Type B pancreatic cell (in vitro differentiated cells): ENCODE measurements at regions not wholly inside any gene's neighbourhood (a gene's known extent, or its start where the extent isn't known, plus 50 kb on each side); places are given as distances from the start of the nearest gene placed in this dataset.

Experiments used
- DNase-seq: peaks from one replicate; pipeline ENCODE4 v3.0.0; 2021; ENCODE audit warnings: mixed read lengths; ENCODE audit not compliant: unreplicated experiment; ENCODE audit errors: extremely low spot score
- H3K27ac Mint-ChIP-seq: 2 replicates; pipeline ENCODE4 v1.8.0; 2021; ENCODE audit warnings: mild to moderate bottlenecking, mixed read lengths
- H3K27me3 Mint-ChIP-seq: 2 replicates; pipeline ENCODE4 v1.8.0; 2021; ENCODE audit warnings: mixed read lengths
- H3K36me3 Mint-ChIP-seq: 2 replicates; pipeline ENCODE4 v1.8.0; 2021; ENCODE audit warnings: mixed read lengths
- H3K4me1 Mint-ChIP-seq: one replicate; pipeline ENCODE4 v1.8.0; 2021; ENCODE audit warnings: mixed read lengths; ENCODE audit not compliant: unreplicated experiment
- H3K4me3 Mint-ChIP-seq: 2 replicates; pipeline ENCODE4 v1.8.0; 2021; ENCODE audit warnings: mild to moderate bottlenecking, mixed read lengths
- H3K9me3 Mint-ChIP-seq: 2 replicates; pipeline ENCODE4 v1.8.0; 2021; ENCODE audit warnings: mixed read lengths
- TF ChIP-seq, protein P1 (sequence below): fragments of 200-600 bp; sonication (generic); conservative IDR thresholded peaks from 2 replicates; pipeline ENCODE4 v1.5.0; 2021; ENCODE audit warnings: antibody characterized with exemption, mild to moderate bottlenecking

DNA sequence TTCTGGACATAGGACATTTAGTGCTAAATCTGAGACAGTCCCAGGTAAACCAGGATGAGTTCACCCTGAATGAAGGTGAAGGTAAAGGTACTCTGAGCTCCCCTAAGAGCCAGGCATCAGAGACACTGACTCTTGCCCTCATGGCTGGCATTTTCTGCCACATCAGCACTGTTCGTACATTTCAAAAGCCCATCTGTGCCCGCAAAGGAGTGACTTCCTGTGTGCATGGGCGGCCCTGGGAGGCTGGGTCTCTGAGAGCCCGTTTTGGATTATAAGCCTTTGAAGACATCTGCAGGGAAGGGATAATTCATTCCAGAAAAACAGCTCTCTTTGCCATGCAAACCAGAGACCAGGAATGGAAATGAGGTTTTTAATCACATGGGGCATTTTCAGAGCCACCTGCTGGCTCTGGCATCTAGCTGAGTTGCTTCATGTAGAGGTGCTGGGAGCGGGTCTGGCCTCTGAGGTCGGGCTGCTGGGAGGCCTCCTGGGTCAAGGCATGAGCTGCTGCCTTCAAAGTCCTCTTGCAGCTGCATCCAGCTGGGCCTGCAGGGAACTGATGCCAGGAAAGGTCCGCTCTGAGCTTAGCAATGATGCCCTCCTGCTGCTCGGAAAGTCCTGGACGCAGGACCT is 348.3 kb downstream of the DHX35 start:
- no peak for DNase-seq
- H3K4me3 Mint-ChIP-seq: no peak overlapping the region
- H3K27ac Mint-ChIP-seq: no peak overlapping the region
- TF ChIP-seq, protein P1, sequence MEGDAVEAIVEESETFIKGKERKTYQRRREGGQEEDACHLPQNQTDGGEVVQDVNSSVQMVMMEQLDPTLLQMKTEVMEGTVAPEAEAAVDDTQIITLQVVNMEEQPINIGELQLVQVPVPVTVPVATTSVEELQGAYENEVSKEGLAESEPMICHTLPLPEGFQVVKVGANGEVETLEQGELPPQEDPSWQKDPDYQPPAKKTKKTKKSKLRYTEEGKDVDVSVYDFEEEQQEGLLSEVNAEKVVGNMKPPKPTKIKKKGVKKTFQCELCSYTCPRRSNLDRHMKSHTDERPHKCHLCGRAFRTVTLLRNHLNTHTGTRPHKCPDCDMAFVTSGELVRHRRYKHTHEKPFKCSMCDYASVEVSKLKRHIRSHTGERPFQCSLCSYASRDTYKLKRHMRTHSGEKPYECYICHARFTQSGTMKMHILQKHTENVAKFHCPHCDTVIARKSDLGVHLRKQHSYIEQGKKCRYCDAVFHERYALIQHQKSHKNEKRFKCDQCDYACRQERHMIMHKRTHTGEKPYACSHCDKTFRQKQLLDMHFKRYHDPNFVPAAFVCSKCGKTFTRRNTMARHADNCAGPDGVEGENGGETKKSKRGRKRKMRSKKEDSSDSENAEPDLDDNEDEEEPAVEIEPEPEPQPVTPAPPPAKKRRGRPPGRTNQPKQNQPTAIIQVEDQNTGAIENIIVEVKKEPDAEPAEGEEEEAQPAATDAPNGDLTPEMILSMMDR: no peak
- H3K9me3 Mint-ChIP-seq: no peaks in the 10 kb centered on the region
- H3K4me1 Mint-ChIP-seq: no peaks in the 10 kb centered on the region
- H3K36me3 Mint-ChIP-seq: no peaks in the 10 kb centered on the region
- H3K27me3 Mint-ChIP-seq: peaks cover 26% of the 10 kb centered on the region

DNA sequence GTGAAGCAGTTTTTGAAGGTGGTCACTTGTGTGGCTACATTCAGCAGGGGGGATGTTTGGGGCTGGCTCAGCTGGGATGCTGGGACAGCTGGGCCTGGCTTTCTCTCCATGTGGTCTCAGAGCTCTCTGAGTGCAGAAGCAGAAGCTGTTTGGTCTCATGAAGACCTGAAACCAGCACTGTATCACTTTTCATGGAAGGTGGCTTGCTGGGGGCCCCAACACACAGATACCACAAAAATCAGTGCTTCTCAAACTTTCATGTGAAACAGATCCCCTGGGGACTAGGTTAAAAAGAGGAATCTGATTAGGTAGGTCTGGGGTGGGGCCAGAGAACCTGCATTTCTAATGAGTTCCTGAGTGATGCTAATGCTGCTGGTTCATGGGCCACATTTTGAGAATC is 347.3 kb downstream of the DHX35 start:
- DNase-seq: no peak
- H3K4me1 Mint-ChIP-seq: no peaks in the 10 kb centered on the region
- H3K4me3 Mint-ChIP-seq: no peak overlapping the region
- H3K27me3 Mint-ChIP-seq: peaks cover 16% of the 10 kb centered on the region
- no peak overlapping the region for H3K27ac Mint-ChIP-seq
- no peaks in the 10 kb centered on the region for H3K36me3 Mint-ChIP-seq
- TF ChIP-seq, protein P1: no peak
- no peaks in the 10 kb centered on the region for H3K9me3 Mint-ChIP-seq

DNA sequence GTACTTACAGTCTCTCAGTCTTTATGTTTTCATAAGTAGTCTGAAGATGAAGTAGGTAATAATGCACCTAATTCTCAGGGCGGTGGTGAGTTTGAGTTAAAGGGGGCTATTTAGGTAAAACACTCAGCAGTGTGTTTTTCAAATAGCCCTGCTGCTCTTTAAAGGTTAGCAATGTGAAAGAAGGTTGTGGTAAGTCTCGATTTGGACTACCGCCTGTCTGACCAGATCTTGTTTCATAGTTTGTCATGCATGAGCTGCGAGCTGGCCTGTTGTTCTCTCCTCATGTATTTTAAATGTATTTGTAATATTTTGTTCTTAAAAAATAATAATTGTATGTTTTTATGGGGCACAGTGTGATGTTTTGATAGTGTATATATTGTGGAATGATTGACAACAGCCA is 340.2 kb downstream of the DHX35 start:
- H3K27ac Mint-ChIP-seq: no peak overlapping the region
- DNase-seq: no peak
- no peaks in the 10 kb centered on the region for H3K9me3 Mint-ChIP-seq
- TF ChIP-seq, protein P1: no peak
- peaks cover 3% of the 10 kb centered on the region for H3K4me1 Mint-ChIP-seq
- no peak overlapping the region for H3K4me3 Mint-ChIP-seq
- H3K27me3 Mint-ChIP-seq: peaks cover 9% of the 10 kb centered on the region
- H3K36me3 Mint-ChIP-seq: no peaks in the 10 kb centered on the region

DNA sequence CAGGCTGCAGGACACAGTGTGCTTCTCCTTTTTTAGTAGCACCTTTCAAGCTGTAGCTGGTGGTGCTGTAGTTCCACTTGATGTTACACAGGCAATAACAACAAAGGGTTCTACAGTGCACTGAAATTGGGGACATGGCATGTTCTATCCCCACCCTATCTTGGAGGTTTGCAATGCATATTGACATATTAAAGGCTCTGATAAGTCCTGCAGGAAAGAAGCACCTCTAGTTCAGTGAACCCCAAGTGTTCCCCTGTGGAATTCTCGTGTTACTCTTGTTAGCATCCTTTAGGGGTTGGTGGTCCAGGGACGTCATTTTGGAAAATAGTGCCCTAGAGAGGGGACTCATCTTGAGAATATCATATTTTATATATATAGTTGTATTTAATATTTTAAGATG is 337.6 kb downstream of the DHX35 start:
- Mint-ChIP-seq H3K4me1 (peaks cover 3% of the 10 kb centered on the region), H3K27ac (no peak overlapping the region), H3K9me3 (no peaks in the 10 kb centered on the region), H3K27me3 (peaks cover 6% of the 10 kb centered on the region), H3K36me3 (no peaks in the 10 kb centered on the region), H3K4me3 (no peak overlapping the region)
- no peak for DNase-seq
- TF ChIP-seq, protein P1: no peak

DNA sequence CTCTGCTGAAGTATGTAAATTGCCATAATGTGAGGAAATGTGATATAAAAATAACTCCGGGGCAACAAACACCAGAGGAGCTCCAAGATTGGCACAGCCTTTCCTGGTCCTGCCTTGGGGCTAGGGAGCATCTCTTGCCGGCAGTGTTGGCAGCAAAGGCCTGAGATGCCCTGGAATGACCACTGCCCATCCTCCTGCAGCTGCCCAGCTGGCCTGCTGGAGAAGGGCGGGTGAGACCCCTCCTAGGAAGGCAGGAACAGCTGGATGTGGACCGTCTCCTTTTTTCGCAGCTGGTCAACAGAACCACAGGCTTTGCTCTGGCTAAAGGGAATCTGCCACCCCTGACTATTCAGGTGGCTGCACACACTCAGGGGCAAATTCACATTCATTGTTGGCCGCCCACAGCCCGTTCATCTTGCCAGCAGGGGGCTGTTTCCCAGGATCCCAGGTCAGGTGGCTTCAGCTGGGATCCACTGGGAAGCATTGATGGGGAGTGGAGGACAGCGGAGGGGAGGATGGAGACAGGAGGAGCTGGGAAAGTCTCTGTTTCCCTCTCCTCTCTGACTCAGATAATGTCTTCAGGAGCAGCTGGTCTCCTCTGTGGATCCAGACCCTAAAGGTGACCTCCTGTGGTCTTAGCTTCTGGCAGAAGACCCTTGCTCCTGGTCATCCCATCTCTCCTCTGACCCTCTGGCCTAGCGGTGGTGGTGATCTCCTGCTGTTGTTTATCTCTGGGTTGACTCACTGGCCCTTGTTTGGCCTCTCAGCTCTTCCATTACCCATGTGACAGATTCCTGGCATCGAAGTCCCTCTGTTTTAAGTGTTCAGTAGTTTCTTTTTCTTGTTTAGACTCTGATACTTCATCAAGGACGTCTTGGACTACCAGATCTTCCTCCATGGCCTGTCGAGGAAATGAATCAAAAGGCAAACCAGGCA is 336.7 kb downstream of the DHX35 start:
- Mint-ChIP-seq H3K27ac (no peak overlapping the region), H3K9me3 (no peaks in the 10 kb centered on the region)

More for the DNA sequence above, 336.7 kb downstream of the DHX35 start:
- TF ChIP-seq, protein P1: no peak
- H3K27me3 Mint-ChIP-seq: peaks cover 6% of the 10 kb centered on the region
- no peak overlapping the region for H3K4me3 Mint-ChIP-seq
- peaks cover 3% of the 10 kb centered on the region for H3K4me1 Mint-ChIP-seq
- H3K36me3 Mint-ChIP-seq: no peaks in the 10 kb centered on the region
- no peak for DNase-seq
